NCI-H82 treated with DMSO at 0.1 percent for 48 hours (cell line): ENCODE measurements at regions not wholly inside any gene's neighbourhood (a gene's known extent, or its start where the extent isn't known, plus 50 kb on each side); places are given as distances from the start of the nearest gene placed in this dataset.
"Not testable (repeated sequence)": the region's sequence is repeated elsewhere in the genome, so short reads cannot be mapped to it uniquely, and the experiment has no call there.

Experiments
- DNase-seq: peaks from one replicate; lab custom pipeline; 2025; ENCODE audit not compliant: unreplicated experiment; lab: John Stamatoyannopoulos, UW

DNA sequence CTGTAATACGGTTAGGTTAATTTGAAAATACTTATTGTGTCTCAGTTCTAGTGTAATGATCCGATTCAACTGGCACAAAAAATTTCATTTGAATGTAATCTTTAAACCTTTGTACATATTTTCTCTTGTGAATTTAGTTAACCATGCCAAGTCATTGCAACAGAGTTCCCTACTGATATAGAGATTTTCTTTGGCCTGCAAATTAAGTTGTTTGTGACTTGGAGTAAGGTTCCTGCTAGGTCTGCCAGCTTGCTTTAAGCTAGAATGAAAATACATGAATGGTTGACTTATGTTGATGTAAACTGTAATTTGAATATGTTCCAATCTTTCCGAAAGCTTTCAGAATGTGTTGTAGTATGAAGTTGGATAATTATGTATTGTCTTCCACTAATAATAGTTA lies 1004.1 kb upstream of the EDIL3 start:
- no peak for DNase-seq

- not testable (repeated sequence) for DNase-seq
Measured at GRCh38 chr5:85392309-85392708, 1007.6 kb upstream of the EDIL3 start.

DNA sequence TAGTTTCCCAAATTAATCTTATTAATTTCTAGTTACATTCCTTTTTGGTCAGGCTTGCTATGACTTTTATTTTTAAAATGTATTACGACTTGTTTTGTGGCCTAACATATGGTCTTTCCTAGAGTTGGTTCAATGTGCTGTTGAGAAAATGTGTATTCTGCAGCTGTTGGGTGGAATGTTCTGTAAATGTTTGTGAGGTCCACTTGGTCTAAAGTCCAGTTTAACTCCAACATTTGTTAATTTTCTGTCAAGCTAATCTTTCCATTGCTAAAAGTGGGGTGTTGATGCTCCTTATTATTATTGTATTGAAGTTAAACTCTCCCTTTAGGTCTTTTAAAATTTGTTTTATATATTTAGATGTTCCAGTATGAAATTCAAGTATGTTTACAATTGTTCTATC lies 1010.8 kb upstream of the EDIL3 start:
- no peak for DNase-seq

DNA sequence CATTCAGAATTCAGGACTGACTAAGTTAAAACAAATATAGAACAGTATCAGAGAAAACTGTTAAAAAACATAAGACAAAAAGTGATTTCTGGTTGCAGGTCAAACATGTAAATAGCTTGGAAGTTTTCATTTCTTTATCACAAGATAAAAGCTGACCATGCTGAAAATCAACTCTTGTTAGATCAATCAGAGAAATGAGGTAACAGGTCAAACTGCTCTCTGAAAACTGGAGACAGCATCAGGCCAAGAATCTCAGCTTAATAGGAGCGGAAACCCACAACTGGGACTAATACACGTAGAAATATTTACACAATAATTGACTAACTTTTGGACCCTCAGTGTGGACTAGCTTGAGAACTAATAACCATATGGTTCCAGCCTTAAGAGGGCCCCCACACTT lies 1012.8 kb upstream of the EDIL3 start:
- no peak for DNase-seq

DNA sequence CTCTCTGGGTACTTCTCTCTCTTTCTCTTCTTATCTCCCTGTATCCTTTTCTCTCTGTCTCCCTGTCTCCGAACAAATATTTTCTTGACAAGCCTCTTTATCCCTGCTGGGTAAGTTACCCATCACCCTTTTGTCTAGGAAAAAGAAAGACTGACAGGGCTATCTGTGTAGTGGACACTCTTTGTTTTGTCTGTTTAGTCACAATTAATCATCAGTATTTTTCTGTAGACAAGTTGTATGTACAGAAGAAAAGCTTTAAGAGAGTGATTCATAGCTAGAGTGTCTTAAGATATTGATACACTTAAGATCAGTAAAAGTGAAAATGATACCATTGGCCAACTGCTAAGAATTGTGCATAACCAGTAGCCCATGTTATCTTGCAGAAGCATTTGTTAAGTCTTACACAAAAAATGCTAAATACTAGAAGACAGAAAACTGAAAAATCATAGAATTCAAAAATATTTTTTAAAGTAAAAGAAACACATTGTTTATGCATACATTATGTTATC lies 1043.8 kb upstream of the EDIL3 start:
- DNase-seq, result no peak

GRCh38 chr5:85431726-85432125 lies 1047.0 kb upstream of the EDIL3 start:
- not testable (repeated sequence) for DNase-seq

GRCh38 chr5:85441156-85441555 lies 1056.5 kb upstream of the EDIL3 start:
- DNase-seq, result no peak

GRCh38 chr5:85441853-85442252 lies 1057.2 kb upstream of the EDIL3 start:
- DNase-seq, result no peak

- DNase-seq, result no peak
Measured at GRCh38 chr5:85452322-85453025, 1067.8 kb upstream of the EDIL3 start.

DNA sequence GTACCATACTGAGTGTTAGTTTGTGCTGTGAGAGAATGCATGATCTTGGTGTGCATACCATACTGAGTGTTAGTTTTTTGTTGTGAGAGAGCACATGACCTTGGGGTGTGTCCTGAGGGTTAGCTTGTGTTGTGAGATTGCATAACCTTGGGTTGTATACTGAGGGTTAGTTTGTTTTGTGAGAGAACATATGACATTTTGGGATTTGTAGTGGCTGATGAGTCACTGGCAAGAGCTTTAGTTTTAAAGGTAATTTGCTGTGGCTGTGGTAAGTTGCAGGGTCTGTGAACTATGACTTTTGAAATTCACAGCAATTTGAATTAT lies 1068.3 kb upstream of the EDIL3 start:
- no peak for DNase-seq

GRCh38 chr5:85458319-85458718 lies 1073.6 kb upstream of the EDIL3 start:
- no peak for DNase-seq

GRCh38 chr5:85462957-85463356 lies 1078.3 kb upstream of the EDIL3 start:
- DNase-seq, result no peak

DNA sequence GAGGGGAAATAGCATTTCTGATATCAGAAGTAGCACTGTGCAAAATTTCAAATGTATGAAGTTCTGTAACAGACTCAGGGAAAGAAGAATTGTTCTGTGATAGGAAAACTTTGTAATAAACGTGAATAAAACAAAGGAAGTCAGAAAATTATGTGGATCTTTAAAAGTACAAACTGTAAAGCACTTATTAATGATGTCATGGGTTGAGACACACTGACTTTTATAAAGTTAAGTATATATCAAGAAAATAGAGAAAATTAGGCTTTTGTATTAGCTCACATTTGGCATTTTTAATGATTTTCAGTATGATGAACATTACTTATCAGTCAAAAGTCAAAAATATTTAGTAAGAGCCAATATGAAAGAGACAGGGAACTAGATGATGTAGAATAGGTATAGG lies 1081.7 kb upstream of the EDIL3 start:
- no peak for DNase-seq

DNA sequence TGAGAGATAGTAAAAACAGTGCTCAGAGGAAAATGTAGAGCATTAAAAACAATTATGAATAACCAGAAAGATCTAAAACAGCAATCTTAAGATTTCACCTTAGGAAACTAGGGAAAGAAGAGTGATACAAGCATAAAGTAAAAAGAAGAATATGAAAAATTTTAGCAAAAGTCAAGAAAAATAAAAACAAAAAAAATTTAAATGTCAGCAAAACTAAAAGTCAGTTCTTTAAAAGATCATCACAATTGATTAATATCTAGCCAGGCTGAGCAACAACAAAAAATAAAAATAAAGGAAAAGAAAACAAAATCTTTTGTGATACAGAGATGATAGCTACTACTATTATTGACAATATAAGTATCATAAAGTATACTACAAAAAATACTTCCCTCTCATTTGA lies 1088.1 kb upstream of the EDIL3 start:
- no peak for DNase-seq

DNA sequence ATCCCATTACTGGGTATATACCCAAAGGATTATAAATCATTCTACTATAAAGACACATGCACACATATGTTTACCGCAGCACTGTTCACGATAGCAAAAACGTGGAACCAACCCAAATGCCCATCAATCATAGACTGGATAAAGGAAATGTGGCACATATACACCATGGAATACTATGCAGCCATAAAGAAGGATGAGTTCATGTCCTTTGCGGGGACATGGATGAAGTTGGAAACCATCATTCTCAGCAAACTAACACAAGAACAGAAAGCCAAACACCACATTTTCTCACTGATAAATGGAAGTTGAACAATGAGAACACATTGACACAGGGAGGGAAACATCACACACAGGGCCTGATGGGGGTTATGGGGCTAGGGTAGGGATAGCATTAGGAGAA lies 1090.5 kb upstream of the EDIL3 start:
- not testable (repeated sequence) for DNase-seq

DNA sequence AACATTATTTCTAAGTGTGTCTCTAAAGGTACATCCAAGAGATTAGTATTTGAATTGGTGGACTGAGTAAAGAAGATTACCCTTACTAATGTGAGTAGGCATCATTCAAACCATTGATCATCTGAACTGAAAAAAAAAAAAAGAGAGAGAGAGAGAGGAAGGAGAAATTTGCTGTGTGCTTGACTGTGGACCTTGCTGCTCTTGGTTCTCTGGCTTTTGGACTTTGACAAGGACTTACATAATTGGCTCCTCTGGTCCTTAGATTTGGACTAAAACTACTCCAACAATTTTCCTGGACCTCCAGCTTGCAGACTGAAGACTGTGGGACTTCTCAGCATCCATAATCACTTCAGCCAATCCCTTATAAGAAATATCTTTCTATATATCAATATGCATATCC lies 1091.9 kb upstream of the EDIL3 start:
- no peak for DNase-seq

DNA sequence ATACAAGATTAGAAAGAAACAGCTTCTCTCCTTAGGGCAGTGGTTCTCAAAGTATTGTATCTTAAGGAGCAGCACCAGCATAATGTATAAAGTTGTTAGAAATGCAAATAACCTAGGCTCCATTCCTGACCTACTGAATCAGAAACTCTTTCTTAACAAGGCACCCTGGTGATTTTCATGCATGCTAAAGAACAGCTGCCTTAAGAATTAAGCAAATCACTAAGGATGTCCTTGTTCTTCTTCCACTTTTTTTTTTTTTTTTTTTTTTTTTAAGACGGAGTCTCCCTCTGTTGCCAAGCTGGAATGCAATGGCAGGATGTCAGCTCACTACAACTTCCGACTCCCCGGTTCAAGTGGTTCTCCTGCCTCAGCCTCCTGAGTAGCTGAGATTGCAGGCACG lies 1095.2 kb upstream of the EDIL3 start:
- no peak for DNase-seq

DNA sequence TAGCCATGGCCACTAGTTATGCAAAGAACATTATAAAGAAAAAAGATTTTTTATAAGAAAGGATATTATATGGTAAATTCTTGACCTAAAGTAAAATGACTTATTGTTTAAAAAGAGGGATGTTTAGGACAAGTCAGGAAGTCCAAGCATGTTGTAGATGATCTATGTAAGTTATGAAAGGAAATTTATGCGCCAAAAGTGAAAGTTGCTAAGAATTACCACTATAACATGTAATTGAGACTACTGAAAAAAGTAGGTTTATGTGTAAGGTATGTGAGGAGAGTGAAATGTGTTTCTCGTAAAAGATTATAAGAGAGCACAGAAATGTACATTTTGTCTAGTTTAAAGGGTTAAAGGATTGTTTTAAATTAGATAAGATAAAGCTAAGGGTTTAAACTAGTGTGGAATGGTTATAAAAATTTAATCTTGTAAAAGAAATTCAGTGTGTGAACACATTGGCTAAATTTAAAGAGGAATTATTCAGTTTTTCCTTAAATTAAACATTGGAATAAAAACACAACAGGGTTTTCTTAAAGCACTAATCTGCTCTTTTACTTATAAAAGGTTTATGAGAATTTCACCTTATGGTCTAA lies 1100.4 kb upstream of the EDIL3 start:
- DNase-seq, result no peak

DNA sequence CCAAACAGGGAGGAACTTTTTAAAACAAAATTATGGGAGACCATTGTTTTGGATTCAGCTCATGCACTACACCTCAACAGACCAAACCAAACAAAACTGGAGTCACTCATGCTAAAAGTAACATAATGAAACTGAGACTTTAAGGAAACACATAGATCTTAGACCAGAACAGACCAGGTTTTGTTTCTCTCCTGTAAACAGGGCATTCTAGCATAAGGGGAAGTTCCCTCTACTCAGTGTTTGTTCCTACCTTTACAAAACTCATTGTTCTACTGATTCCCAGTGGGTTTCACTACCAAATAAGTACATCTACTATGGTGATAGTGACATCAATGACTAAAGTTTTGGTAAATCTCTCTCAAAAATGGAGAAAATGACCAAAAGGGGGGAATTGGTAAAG lies 1103.6 kb upstream of the EDIL3 start:
- DNase-seq, result no peak

DNA sequence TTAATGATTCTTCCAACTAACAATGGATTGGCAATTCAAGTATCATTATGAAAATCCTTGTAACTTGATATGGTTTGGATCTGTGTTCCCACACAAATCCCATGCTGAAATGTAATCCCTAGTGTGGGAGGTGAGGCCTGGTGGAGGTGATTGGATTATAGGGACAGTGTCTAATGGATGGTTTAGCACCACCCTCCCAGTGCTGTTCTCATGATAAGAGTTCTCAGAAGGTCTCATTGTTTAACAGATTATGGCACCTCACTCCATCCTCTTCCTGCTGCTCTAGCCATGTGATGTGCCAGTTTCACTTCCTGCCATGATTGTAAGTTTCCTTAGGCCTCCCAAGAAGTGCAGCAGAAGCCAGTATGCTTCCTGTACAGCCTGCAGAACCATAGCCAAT lies 1116.2 kb upstream of the EDIL3 start:
- peak; percentile 43 for DNase-seq

GRCh38 chr5:85512896-85513295 lies 1104.8 kb upstream of the COX7C start:
- DNase-seq, result no peak

DNA sequence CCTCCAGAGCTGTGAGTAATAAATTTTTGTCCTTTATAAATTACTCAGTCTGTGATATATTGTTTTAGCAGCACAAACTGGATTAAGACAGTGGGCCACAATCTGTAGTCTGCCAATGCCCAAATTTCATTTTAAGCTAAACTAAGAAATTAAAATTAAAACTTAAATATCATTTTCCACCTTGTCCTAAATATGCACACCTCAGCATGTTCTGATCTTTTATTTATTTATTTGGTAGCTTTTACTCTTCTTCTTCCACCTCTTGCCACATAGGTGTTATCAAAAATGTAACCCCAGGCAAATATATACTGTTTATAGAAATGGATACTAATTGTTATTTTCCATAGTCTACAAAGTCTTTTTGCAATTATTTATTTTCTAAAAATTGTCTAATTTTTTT lies 1102.2 kb upstream of the COX7C start:
- DNase-seq, result no peak

- DNase-seq, result no peak
Measured at GRCh38 chr5:85517386-85517785, 1100.4 kb upstream of the COX7C start.
